Upper lobe of left lung (tissue), 6 donors: ENCODE measurements at regions not wholly inside any gene's neighbourhood (a gene's known extent, or its start where the extent isn't known, plus 50 kb on each side); places are given as distances from the start of the nearest gene placed in this dataset.
A peak's percentile ranks its signal among the peaks of the same experiment; 100 is the strongest.
"Not testable (repeated sequence)": the region's sequence is repeated elsewhere in the genome, so short reads cannot be mapped to it uniquely, and the experiment has no call there.

ENCODE experiments used
- ATAC-seq, 2 donors: fragments of 200-7000 bp; cut with Tn5 transposase; one replicate each; pipeline ENCODE4 v1.9.1; 2022; ENCODE audit warnings: mild to moderate bottlenecking in 2 of 2, moderate library complexity in 2 of 2; ENCODE audit not compliant: low FRiP score in 2 of 2
- DNase-seq, 2 donors: peaks; one replicate each; pipeline ENCODE4 v3.0.0-alpha.2; 2019 to 2020
- H3K27ac ChIP-seq, 4 donors: fragments of 200-600 bp; sonication (generic); one replicate each; pipeline ENCODE4 v1.5.1; 2016 to 2019
- H3K27me3 ChIP-seq, 4 donors: fragments of 200-600 bp; sonication (generic); one replicate each; pipeline ENCODE4 v1.5.1; 2017 to 2019
- H3K36me3 ChIP-seq, 4 donors: fragments of 200-600 bp; sonication (generic); one replicate each; pipeline ENCODE4 v1.5.1; 2016 to 2019
- H3K4me1 ChIP-seq, 4 donors: fragments of 200-600 bp; sonication (generic); one replicate each; pipeline ENCODE4 v1.5.1; 2018 to 2019
- H3K4me3 ChIP-seq, 4 donors: fragments of 200-600 bp; sonication (generic); one replicate each; pipeline ENCODE4 v1.5.1; 2017 to 2019; ENCODE audit warnings: mild to moderate bottlenecking in 2 of 4, moderate library complexity in 1 of 4
- H3K9me3 ChIP-seq, 4 donors: fragments of 200-600 bp; sonication (generic); one replicate each; pipeline ENCODE4 v1.5.1; 2018 to 2019
- EP300 ChIP-seq, 4 donors: sonication (generic); formaldehyde crosslinking; IDR thresholded peaks; one replicate each; pipeline ENCODE4 v1.5.1; 2017; ENCODE audit warnings: antibody characterized with exemption in 4 of 4, control low read depth in 2 of 4
- POLR2A ChIP-seq, 4 donors: fragments of 450-650 bp; IDR thresholded peaks; one replicate each; pipeline ENCODE4 v1.5.1; 2016 to 2017; ENCODE audit warnings: antibody characterized with exemption in 4 of 4, mild to moderate bottlenecking in 2 of 4
- POLR2AphosphoS5 ChIP-seq, 2 donors: sonication (generic); formaldehyde crosslinking; IDR thresholded peaks; one replicate each; pipeline ENCODE4 v1.5.1; 2017; ENCODE audit warnings: antibody characterized with exemption in 2 of 2
- WGBS, 2 donors: methylation state at CpG; one replicate each; pipeline ENCODE4 v1.1.5; 2017 to 2018; 5-methylcytosine and 5-hydroxymethylcytosine counted together
- TF ChIP-seq, protein P1 (sequence below), 6 experiments: fragments of 450-650 bp in 4 of 6; fragments of 200-600 bp in 2 of 6; sonication (generic) in 2 of 6; IDR thresholded peaks; one replicate each; pipeline ENCODE4 v1.5.1; 2016 to 2019; ENCODE audit warnings: antibody characterized with exemption in 6 of 6
- donor health status: DM: no; HTN: no; CAD: no; lungs with moderate emphysema.
- donor health status: DM: no; HTN: yes; CAD: no; lungs with severe emphysema.

DNA sequence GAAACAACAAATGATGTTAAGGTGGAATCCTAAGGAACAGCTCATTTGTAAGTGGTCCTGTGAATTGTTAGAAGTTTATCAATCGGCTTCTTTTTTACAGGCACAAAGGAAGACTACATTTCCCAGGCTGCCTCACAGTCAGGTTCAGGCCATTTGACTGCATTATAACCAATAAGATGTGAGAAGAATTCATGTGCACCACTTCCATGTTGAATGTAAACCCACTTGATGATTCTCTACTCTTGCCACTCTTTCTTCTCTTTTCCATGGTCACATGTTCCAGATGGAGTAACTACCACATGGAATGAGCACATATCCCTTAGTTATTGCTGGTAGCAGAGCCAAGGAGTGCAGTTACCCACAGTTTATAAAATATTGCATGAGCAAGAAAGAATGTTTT is 67.1 kb upstream of the GZMB start:
- no peak overlapping the region for H3K4me3 ChIP-seq
- WGBS, 2 donors: 96 to 100% methylated on average over 1 of the region's 1 CpG
- H3K4me1 ChIP-seq: no peaks in the 10 kb centered on the region
- H3K9me3 ChIP-seq: no peaks in the 10 kb centered on the region
- TF ChIP-seq POLR2A (IDR thresholded peaks at IDR 0.05) (no peak), EP300 (IDR thresholded peaks at IDR 0.05) (no peak), POLR2AphosphoS5 (IDR thresholded peaks at IDR 0.05) (no peak)
- TF ChIP-seq, protein P1, sequence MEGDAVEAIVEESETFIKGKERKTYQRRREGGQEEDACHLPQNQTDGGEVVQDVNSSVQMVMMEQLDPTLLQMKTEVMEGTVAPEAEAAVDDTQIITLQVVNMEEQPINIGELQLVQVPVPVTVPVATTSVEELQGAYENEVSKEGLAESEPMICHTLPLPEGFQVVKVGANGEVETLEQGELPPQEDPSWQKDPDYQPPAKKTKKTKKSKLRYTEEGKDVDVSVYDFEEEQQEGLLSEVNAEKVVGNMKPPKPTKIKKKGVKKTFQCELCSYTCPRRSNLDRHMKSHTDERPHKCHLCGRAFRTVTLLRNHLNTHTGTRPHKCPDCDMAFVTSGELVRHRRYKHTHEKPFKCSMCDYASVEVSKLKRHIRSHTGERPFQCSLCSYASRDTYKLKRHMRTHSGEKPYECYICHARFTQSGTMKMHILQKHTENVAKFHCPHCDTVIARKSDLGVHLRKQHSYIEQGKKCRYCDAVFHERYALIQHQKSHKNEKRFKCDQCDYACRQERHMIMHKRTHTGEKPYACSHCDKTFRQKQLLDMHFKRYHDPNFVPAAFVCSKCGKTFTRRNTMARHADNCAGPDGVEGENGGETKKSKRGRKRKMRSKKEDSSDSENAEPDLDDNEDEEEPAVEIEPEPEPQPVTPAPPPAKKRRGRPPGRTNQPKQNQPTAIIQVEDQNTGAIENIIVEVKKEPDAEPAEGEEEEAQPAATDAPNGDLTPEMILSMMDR (IDR thresholded peaks at IDR 0.05): no peak
- H3K27ac ChIP-seq: no peak overlapping the region
- no peaks in the 10 kb centered on the region for H3K36me3 ChIP-seq
- ATAC-seq (no peak), DNase-seq (no peak)
- no peaks in the 10 kb centered on the region for H3K27me3 ChIP-seq

DNA sequence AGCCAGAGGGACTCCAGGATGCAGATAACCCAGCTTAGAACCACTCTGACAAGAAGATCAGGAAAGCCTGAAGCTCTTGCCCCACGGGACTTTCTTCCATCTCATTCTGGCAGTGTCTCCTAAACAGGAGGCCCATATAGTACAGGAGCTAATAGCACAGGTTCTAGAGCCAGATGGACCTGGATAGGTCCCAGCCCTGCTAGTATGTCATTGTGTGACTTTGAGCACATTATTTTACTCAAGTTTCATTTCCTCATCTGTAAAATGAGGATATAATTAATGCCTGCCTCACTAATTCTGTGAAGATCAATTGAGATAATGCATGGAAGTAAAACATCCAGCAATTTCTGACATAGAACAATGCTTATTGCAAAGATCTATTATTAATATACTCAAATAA is 66.5 kb upstream of the GZMB start:
- Histone ChIP-seq H3K9me3 (no peaks in the 10 kb centered on the region), H3K27ac (no peak overlapping the region), H3K4me3 (no peak overlapping the region), H3K4me1 (peaks cover 0 to 1% (median 0%) of the 10 kb centered on the region in 4 donors), H3K36me3 (no peaks in the 10 kb centered on the region), H3K27me3 (no peaks in the 10 kb centered on the region)
- no peak for DNase-seq
- ATAC-seq: no peak
- TF ChIP-seq EP300 (IDR thresholded peaks at IDR 0.05) (no peak), POLR2A (IDR thresholded peaks at IDR 0.05) (no peak), POLR2AphosphoS5 (IDR thresholded peaks at IDR 0.05) (no peak)
- TF ChIP-seq, protein P1 (IDR thresholded peaks at IDR 0.05): no peak
- WGBS, 2 donors: 64 to 88% methylated on average over 1 of the region's 1 CpG

DNA sequence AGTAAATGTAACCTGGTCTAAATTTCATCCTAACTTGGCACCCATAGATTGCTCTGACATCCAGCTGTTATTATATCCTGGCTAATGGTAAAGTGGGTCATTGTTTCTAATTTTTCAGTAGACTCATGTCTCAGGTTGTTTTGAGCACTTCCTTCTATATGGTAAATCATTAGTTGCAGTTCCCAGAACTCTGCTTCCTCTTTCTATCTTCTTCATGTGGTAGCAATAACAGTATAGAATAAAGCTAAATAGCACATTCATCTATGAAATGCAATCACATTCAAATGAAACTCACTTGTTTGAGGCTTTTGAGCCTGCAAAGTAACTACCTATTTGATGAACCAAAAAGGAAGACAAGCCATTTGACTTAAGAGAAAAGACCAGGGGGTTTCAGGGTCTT is 65.1 kb upstream of the GZMB start:
- no peaks in the 10 kb centered on the region for H3K36me3 ChIP-seq
- no peak overlapping the region for H3K27ac ChIP-seq
- peaks cover 0 to 3% (median 0%) of the 10 kb centered on the region in 4 donors for H3K4me1 ChIP-seq
- no peaks in the 10 kb centered on the region for H3K9me3 ChIP-seq
- TF ChIP-seq EP300 (IDR thresholded peaks at IDR 0.05) (no peak), POLR2AphosphoS5 (IDR thresholded peaks at IDR 0.05) (no peak), POLR2A (IDR thresholded peaks at IDR 0.05) (no peak)
- TF ChIP-seq, protein P1 (IDR thresholded peaks at IDR 0.05): no peak
- no peak for DNase-seq
- H3K4me3 ChIP-seq: no peak overlapping the region
- no peaks in the 10 kb centered on the region for H3K27me3 ChIP-seq
- ATAC-seq: peak in 1 of 2 donors; percentile 47

DNA sequence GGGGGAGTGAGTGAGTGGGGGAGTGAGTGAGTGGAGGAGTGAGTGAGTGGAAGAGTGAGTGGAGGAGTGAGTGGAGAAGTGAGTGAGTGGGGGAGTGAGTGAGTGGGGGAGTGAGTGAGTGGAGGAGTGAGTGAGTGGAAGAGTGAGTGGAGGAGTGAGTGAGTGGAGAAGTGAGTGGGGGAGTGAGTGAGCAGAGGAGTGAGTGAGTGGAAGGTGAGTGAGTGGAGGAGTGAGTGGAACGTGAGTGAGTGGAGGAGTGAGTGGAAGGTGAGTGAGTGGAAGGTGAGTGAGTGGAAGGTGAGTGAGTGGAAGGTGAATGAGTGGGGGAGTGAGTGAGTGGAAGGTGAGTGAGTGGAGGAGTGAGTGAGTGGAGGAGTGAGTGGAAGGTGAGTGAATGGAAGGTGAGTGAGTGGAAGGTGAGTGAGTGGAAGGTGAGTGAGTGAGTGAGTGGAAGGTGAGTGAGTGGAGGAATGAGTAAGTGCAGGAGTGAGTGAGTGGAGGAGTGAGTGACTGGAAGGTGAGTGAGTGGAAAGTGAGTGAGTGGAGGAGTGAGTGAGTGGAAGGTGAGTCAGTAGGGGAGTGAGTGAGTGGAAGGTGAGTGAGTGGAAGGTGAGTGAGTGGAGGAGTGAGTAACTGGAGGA is 62.4 kb upstream of the GZMB start:
- not testable (repeated sequence) for DNase-seq
- 89 to 95% methylated on average over 1 of the region's 1 CpG for whole genome bisulfite sequencing, 2 donors

DNA sequence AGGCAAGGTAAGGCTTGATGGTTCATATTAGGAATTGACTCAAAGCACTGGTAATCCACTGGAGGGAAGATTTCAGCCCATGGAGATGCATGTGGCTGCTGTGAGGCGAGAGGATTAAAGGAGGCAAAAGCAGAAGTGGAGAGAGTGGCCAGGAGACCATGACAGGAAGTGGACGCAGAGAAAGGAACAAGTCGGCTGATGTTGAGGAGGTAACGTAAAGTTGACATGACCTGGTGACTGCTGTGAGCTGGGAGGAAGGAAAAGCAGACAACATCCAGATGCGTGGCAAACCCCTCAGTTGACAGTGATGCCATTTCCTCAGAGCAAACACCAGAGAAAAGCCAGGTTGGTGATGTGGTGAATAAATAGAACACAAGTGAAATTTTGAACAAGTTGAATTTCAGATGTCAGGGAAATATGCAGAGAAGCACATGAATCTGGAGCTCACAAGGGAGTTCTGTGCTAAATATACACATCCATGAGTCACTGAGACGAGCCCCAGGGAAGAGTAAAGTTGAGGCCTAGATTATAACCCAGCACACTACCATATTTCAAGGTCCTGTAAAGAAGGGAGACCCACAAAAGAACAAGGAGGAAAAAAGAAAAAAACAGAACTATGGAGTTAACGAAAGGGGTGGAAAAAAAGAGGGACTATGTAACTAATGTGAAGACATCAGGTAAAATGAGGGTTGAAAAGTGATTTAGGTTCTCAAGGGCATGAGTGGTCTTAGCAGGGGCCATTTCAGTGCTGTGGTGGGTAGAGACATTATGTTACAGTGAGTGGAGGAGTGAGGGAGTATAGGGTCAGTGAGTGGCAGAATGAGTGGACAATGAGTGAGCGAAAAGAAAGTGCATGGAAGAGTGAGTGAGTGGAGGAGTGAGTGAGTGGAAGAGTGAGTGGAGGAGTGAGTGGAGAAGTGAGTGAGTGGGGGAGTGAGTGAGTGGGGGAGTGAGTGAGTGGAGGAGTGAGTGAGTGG is 61.6 kb upstream of the GZMB start:
- peaks cover 0 to 3% (median 0%) of the 10 kb centered on the region in 4 donors for H3K4me1 ChIP-seq
- ATAC-seq (peak in 1 of 2 donors; percentile 54), DNase-seq (peak in 1 of 2 donors; percentile 40)
- no peak for TF ChIP-seq EP300 (IDR thresholded peaks at IDR 0.05)
- peak in 1 of 2 donors; percentile 21 for TF ChIP-seq POLR2AphosphoS5 (IDR thresholded peaks at IDR 0.05)
- TF ChIP-seq POLR2A (IDR thresholded peaks at IDR 0.05): no peak
- TF ChIP-seq, protein P1 (IDR thresholded peaks at IDR 0.05): no peak
- no peaks in the 10 kb centered on the region for H3K36me3 ChIP-seq
- H3K27ac ChIP-seq: peak overlapping the region in 1 of 4 donors; percentile 1
- no peaks in the 10 kb centered on the region for H3K27me3 ChIP-seq
- no peak overlapping the region for H3K4me3 ChIP-seq
- H3K9me3 ChIP-seq: no peaks in the 10 kb centered on the region
- 60 to 65% methylated on average over 8 of the region's 8 CpGs for WGBS, 2 donors

More for the DNA sequence above, 62.4 kb upstream of the GZMB start:
- not testable (repeated sequence) for H3K27me3 ChIP-seq, H3K4me3 ChIP-seq, H3K4me1 ChIP-seq, ATAC-seq, H3K27ac ChIP-seq, H3K9me3 ChIP-seq, H3K36me3 ChIP-seq
